AG04450 (cell line): ENCODE measurements at regions not wholly inside any gene's neighbourhood (a gene's known extent, or its start where the extent isn't known, plus 50 kb on each side); places are given as distances from the start of the nearest gene placed in this dataset.

Experiments used
- CTCF ChIA-PET: fragments of 300-600, 350-600 bp; formaldehyde crosslinking; extraction: SDS; loops from one replicate; lab custom pipeline; 2022; ENCODE audit warnings: antibody characterized with exemption, inconsistent platforms; lab: Charles Lee
- POLR2A ChIA-PET: fragments of 350-600 bp; formaldehyde crosslinking; extraction: SDS; loops from one replicate; lab custom pipeline; 2021; ENCODE audit warnings: antibody characterized with exemption, inconsistent platforms; lab: Yijun Ruan, JAX
- DNase-seq: peaks from one replicate; pipeline ENCODE4 v3.0.0-alpha.2; 2011; ENCODE audit warnings: low read depth, low spot score
- H3K27ac ChIP-seq: one replicate; pipeline ENCODE4 v1.5.1; 2012; ENCODE audit warnings: low read depth, low read length, control low read depth
- H3K27me3 ChIP-seq: one replicate; pipeline ENCODE4 v1.6.0; 2012; ENCODE audit warnings: low read length; ENCODE audit not compliant: control insufficient read depth, insufficient read depth
- H3K4me3 ChIP-seq: 2 replicates; pipeline ENCODE4 v1.5.1; 2011; ENCODE audit warnings: mild to moderate bottlenecking, low read depth, low read length, control low read depth
- H3K9me3 ChIP-seq: 2 replicates; pipeline ENCODE4 v1.5.1; 2012; ENCODE audit warnings: low read length; ENCODE audit not compliant: control insufficient read depth, insufficient read depth
- TF ChIP-seq, protein P1 (sequence below): IDR thresholded peaks from 2 replicates; pipeline ENCODE4 v1.5.1; 2011; ENCODE audit warnings: low read depth, low read length, control low read depth, inconsistent platforms

DNA sequence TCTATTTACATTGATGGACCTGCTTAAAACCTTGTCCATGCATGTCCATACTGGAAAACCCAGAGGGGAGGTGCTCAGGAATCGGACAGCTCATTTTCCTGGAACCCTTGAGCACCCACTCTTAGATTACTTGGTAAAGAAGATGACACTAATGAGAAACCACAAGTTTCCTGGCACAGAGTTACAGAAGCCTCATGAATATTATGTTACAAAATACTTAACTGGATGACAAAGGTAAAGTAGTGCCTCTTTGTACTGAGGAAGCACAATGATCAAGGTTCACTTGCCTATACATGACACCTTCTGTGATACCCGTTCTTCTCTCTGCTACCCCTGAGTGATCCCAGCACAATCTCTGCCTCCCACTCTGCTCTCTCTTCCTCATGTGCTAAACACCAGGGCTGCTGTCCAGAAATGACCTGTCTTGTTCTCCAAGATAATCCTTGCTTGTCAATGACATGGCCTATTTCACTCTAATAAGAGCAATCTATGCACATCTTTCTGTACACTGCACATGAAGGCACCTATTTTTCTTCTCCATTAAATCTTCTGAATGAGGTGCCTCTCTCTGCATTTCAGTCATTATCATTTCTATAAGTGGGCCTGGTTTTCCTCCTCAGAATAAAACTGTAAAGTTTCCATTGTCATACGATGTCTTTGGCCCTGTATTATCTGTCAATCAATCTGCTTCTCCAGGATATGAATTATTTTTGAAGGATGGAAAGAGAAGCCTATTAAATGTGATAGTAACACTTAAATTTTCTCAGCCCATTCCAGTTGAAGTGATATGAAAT, 684.0 kb upstream of the ACO1 start:
- CTCF ChIA-PET: no interaction called here
- no peak for DNase-seq

DNA sequence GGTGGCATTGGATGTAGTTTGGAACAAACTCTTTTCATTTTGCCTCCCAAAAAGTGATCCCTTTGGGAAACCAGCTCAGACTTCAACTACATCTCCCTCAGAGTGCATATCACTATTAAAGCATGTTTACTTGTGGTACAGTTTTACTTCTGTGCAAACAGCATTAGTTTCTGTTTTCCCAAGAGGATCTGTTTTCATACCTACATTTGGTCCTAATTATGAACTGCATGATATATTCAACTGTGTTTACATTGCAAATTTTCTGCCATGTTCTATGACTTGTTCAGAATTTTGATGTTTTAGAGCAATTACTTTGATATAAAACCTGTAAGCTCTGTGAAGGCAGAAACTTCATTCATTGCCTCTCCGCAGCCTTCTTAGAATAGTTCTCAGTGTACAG, 681.5 kb upstream of the ACO1 start:
- no peak overlapping the region for H3K4me3 ChIP-seq
- no peak overlapping the region for H3K27ac ChIP-seq
- DNase-seq: no peak
- ChIA-PET CTCF (no interaction called here), POLR2A (no interaction called here)
- no peaks in the 10 kb centered on the region for H3K27me3 ChIP-seq
- H3K9me3 ChIP-seq: no peaks in the 10 kb centered on the region
- TF ChIP-seq, protein P1, sequence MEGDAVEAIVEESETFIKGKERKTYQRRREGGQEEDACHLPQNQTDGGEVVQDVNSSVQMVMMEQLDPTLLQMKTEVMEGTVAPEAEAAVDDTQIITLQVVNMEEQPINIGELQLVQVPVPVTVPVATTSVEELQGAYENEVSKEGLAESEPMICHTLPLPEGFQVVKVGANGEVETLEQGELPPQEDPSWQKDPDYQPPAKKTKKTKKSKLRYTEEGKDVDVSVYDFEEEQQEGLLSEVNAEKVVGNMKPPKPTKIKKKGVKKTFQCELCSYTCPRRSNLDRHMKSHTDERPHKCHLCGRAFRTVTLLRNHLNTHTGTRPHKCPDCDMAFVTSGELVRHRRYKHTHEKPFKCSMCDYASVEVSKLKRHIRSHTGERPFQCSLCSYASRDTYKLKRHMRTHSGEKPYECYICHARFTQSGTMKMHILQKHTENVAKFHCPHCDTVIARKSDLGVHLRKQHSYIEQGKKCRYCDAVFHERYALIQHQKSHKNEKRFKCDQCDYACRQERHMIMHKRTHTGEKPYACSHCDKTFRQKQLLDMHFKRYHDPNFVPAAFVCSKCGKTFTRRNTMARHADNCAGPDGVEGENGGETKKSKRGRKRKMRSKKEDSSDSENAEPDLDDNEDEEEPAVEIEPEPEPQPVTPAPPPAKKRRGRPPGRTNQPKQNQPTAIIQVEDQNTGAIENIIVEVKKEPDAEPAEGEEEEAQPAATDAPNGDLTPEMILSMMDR: no peak

More for the DNA sequence above, 684.0 kb upstream of the ACO1 start:
- H3K9me3 ChIP-seq: no peaks in the 10 kb centered on the region
- TF ChIP-seq, protein P1: no peak
- no peak overlapping the region for H3K27ac ChIP-seq
- H3K4me3 ChIP-seq: no peak overlapping the region
- POLR2A ChIA-PET: no interaction called here
- H3K27me3 ChIP-seq: no peaks in the 10 kb centered on the region

DNA sequence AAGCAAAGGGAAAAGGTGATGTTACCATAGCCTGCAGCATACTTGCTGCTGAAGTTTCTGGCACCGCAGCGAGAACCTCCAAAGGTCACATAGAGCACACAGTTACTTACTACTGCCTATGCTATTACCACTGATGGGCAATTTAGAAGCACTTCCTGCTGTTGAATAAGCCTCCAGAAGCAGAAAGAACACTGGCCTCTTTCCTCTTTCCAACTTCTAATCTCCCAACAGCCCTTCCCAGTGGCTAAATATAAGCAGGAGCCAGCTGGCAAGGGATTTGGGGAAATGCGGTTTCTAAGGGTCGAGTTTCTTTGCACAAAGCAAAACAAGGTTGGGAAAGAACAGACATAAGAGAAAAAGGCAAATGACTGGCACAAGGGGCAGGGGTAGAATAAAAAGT, 669.2 kb upstream of the ACO1 start:
- ChIA-PET CTCF (no interaction called here), POLR2A (no interaction called here)
- TF ChIP-seq, protein P1: no peak
- Histone ChIP-seq H3K27me3 (no peaks in the 10 kb centered on the region), H3K9me3 (no peaks in the 10 kb centered on the region), H3K4me3 (no peak overlapping the region), H3K27ac (no peak overlapping the region)
- no peak for DNase-seq

DNA sequence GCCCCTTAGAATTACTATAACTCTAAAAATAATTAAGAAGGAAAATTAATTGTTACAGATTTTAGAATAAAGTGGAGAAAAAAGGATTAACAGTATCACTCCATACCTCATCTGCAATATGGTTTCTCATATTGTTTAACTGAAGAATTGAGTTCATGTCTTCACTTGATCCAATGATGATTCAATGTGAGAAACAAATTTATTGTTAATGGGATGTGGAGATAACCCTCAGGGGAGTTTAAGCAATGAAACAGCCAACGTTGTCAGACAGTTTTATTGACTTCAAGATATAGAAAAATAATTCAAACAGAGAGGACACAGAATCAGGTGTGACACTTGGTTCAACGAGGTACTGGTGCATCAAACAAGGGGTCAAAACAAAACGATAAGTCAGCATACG, 665.2 kb upstream of the ACO1 start:
- H3K4me3 ChIP-seq: no peak overlapping the region
- no peak for DNase-seq
- H3K9me3 ChIP-seq: no peaks in the 10 kb centered on the region
- H3K27ac ChIP-seq: no peak overlapping the region
- H3K27me3 ChIP-seq: no peaks in the 10 kb centered on the region
- TF ChIP-seq, protein P1: no peak
- ChIA-PET POLR2A (no interaction called here), CTCF (no interaction called here)

DNA sequence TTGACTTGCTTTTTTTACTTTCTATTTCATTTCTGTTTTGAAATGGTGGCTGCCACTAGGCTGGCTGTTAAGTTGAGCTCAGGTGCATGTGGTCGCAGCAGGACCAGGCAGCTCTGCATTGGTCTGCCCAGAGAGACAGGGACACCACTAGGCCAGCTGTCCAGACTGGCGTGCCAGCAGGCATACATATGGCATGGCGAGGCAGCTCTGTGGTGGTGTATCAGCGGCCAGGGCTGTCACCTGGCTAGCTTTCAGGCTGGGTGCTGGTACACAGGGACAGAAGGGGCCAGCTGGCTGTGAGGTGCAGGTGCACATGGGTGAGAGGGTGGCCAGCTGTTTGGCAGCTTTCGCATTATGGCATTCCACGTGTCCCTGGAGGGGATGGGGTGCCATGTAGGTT, 654.0 kb upstream of the ACO1 start:
- Histone ChIP-seq H3K4me3 (no peak overlapping the region), H3K9me3 (peaks cover 4% of the 10 kb centered on the region), H3K27me3 (no peaks in the 10 kb centered on the region), H3K27ac (no peak overlapping the region)
- ChIA-PET POLR2A (no interaction called here), CTCF (no interaction called here)
- DNase-seq: no peak
- TF ChIP-seq, protein P1: no peak
